Kidney epithelial cell (primary cell): ENCODE measurements at regions not wholly inside any gene's neighbourhood (a gene's known extent, or its start where the extent isn't known, plus 50 kb on each side); places are given as distances from the start of the nearest gene placed in this dataset.

Experiments used
- DNase-seq: peaks from one replicate; pipeline ENCODE4 v3.0.0-alpha.2; 2010; ENCODE audit warnings: low read depth
- H3K27me3 ChIP-seq: 2 replicates; pipeline ENCODE4 v1.6.0; 2011; ENCODE audit warnings: low read length; ENCODE audit not compliant: control insufficient read depth, insufficient read depth
- H3K36me3 ChIP-seq: 2 replicates; pipeline ENCODE4 v1.5.1; 2011; ENCODE audit warnings: low read length; ENCODE audit not compliant: control insufficient read depth, insufficient read depth
- H3K4me3 ChIP-seq: 2 replicates; pipeline ENCODE4 v1.5.1; 2011; ENCODE audit warnings: low read depth, mild to moderate bottlenecking, control low read depth, low read length
- CTCF ChIP-seq: IDR thresholded peaks from 2 replicates; pipeline ENCODE4 v1.5.1; 2011; ENCODE audit warnings: mild to moderate bottlenecking, moderate library complexity, low read length, control low read depth, inconsistent platforms; ENCODE audit not compliant: insufficient read depth, poor library complexity, severe bottlenecking

- Histone ChIP-seq H3K4me3 (no peak overlapping the region), H3K36me3 (no peaks in the 10 kb centered on the region), H3K27me3 (no peaks in the 10 kb centered on the region)
- DNase-seq = no peak
- TF ChIP-seq CTCF = no peak
Observed at GRCh38 chr4:143085224-143085623, 99.5 kb upstream of the USP38 start.

DNA sequence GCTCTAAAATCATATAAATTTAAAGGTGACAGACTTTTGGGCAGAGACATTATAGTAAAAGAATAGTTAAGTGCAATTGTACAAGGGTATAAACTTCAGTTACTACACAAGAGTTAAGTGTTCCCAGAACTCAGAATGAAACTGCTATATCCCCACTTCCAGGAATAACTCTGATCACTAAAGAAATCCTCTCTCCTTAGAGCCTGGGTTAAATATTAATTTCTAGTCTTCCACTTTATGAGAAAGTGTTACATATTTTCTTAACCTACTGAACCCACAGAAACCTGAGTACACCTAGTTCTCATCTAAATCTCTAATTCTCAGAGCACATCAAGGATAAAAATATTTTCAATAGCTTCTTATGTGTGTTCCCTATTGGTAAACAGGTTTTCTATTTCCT is 99.1 kb upstream of the USP38 start:
- Histone ChIP-seq H3K36me3 (no peaks in the 10 kb centered on the region), H3K27me3 (no peaks in the 10 kb centered on the region), H3K4me3 (no peak overlapping the region)
- no peak for DNase-seq
- TF ChIP-seq CTCF = no peak

- no peaks in the 10 kb centered on the region for H3K36me3 ChIP-seq
- DNase-seq = no peak
- TF ChIP-seq CTCF = no peak
- H3K4me3 ChIP-seq = no peak overlapping the region
- no peaks in the 10 kb centered on the region for H3K27me3 ChIP-seq
Observed at GRCh38 chr4:143089291-143089690, 95.4 kb upstream of the USP38 start.

DNA sequence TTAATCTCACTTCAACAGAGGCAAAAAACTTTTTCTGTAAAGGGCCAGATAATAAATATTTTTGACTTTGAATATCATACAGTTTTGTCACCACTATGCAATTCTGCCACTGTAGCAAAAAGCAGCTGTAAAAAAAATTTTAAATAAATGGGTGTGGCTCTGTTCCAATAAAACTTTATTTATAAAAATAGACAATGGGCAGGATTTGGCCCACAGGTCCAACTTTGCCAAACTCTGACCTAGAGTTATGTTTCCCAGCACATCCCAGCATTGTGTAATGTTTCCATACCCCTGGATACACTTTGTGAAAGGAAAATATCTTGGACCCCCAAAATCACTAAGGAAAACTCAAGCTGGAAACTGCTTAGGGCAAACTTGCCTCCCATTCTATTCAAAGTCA is 94.9 kb upstream of the USP38 start:
- H3K4me3 ChIP-seq = no peak overlapping the region
- TF ChIP-seq CTCF = no peak
- no peaks in the 10 kb centered on the region for H3K36me3 ChIP-seq
- no peaks in the 10 kb centered on the region for H3K27me3 ChIP-seq
- DNase-seq = no peak

DNA sequence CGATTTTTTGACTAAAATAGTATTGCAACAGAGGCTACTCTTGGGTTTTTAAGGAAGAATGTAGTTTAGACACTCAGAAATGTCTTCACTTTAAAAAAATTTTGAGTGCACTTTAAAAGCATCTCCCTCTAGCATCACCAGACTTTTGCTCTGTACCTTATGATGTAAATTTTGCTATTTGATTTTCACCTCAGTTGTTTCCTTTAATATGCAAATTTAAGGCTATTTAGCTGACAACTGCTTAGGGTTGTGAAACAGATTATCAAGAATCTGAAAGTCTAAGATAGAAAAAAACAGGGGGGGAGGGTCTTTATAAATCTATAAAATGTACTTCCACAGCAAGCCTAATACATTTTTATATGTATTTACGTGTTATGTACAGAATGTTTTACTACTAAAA is 92.9 kb upstream of the USP38 start:
- no peak for DNase-seq
- no peaks in the 10 kb centered on the region for H3K36me3 ChIP-seq
- TF ChIP-seq CTCF = no peak
- no peaks in the 10 kb centered on the region for H3K27me3 ChIP-seq
- no peak overlapping the region for H3K4me3 ChIP-seq

DNA sequence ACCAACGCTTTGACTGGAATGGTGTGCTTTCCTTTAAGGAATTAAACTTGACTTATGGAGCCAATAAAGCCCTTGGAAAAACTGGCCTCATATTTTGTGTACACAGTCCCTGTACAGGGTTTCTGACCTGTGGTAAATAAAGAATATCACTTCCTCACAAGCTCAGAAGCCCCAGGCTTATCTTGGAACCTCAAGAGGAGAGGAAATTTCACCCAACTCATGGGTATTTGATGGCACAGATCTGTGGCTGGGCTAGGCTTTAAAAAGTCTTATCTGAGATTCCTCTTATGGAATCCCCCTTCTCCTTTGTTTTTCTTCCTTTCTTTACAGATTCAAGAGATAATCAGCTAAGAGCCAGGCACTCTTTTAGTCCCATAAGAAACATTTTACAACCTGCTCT is 89.3 kb upstream of the USP38 start:
- TF ChIP-seq CTCF = no peak
- no peaks in the 10 kb centered on the region for H3K27me3 ChIP-seq
- H3K36me3 ChIP-seq = no peaks in the 10 kb centered on the region
- H3K4me3 ChIP-seq = no peak overlapping the region
- no peak for DNase-seq
